WERI-Rb-1 (cell line): ENCODE measurements at regions not wholly inside any gene's neighbourhood (a gene's known extent, or its start where the extent isn't known, plus 50 kb on each side); places are given as distances from the start of the nearest gene placed in this dataset.

ENCODE experiments used
- DNase-seq: peaks from one replicate; pipeline ENCODE4 v3.0.0-alpha.2; 2020
- H3K27ac ChIP-seq: fragments of 250-450 bp; sonication (Bioruptor Pico); 2 replicates; pipeline ENCODE4 v1.5.1; 2020; ENCODE audit warnings: mild to moderate bottlenecking, moderate library complexity
- H3K27me3 ChIP-seq: fragments of 250-450 bp; sonication (Bioruptor Pico); 2 replicates; pipeline ENCODE4 v1.5.1; 2021; ENCODE audit warnings: mild to moderate bottlenecking, low read depth, moderate library complexity; ENCODE audit not compliant: insufficient read depth, severe bottlenecking
- H3K36me3 ChIP-seq: fragments of 250-450 bp; sonication (Bioruptor Pico); 2 replicates; pipeline ENCODE4 v1.5.1; 2020; ENCODE audit warnings: mild to moderate bottlenecking, moderate library complexity
- H3K4me3 ChIP-seq: 2 replicates; pipeline ENCODE4 v1.5.1; 2011; ENCODE audit warnings: low read depth, mild to moderate bottlenecking, control low read depth, low read length
- H3K9me3 ChIP-seq: fragments of 250-450 bp; sonication (Bioruptor Pico); 2 replicates; pipeline ENCODE4 v1.5.1; 2021; ENCODE audit warnings: mild to moderate bottlenecking, moderate library complexity; ENCODE audit not compliant: severe bottlenecking
- TF ChIP-seq, protein P1 (sequence below): IDR thresholded peaks from 2 replicates; pipeline ENCODE4 v1.5.1; 2011; ENCODE audit warnings: low read depth, mild to moderate bottlenecking, control low read depth, inconsistent platforms, low read length

DNA sequence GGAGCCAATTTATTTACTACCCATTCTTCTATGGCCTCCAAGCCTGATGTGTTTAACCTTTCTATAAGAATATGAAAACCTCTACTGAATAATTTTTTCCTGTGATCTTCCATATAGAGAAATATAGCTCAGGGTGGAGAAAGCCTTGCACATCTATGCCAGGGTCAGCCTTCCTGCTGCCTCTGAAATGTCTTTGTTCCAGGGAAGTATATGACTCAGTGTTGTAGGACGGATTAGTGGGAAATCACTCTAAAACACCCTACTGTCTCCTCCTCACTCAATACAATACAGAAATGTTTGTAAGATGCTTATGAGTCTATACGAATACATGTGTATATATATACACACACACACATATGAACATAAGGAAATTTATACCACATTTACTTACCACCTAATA lies 1044.9 kb downstream of the BRINP3 start:
- no peak for DNase-seq
- TF ChIP-seq, protein P1, sequence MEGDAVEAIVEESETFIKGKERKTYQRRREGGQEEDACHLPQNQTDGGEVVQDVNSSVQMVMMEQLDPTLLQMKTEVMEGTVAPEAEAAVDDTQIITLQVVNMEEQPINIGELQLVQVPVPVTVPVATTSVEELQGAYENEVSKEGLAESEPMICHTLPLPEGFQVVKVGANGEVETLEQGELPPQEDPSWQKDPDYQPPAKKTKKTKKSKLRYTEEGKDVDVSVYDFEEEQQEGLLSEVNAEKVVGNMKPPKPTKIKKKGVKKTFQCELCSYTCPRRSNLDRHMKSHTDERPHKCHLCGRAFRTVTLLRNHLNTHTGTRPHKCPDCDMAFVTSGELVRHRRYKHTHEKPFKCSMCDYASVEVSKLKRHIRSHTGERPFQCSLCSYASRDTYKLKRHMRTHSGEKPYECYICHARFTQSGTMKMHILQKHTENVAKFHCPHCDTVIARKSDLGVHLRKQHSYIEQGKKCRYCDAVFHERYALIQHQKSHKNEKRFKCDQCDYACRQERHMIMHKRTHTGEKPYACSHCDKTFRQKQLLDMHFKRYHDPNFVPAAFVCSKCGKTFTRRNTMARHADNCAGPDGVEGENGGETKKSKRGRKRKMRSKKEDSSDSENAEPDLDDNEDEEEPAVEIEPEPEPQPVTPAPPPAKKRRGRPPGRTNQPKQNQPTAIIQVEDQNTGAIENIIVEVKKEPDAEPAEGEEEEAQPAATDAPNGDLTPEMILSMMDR: no peak
- no peak overlapping the region for H3K27ac ChIP-seq
- no peak overlapping the region for H3K4me3 ChIP-seq
- H3K36me3 ChIP-seq: no peaks in the 10 kb centered on the region
- no peaks in the 10 kb centered on the region for H3K9me3 ChIP-seq
- no peaks in the 10 kb centered on the region for H3K27me3 ChIP-seq

DNA sequence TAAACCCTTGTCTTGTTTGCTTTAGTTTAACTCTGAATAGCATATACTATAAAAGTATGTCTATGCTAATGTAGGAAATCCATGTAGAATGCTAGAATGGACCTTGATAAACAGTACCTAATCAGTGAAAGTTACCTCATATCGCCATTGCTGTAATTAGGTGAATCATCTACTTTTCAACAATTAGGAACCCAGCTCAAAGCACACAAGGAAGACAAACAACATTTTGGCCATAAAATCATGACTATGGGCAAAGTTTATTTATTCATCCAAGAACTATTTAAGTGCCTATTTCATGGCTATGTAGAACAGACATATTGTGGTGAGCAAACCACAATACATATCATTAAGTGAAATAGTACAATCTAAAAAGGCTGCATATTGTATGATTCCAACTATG lies 1043.2 kb downstream of the BRINP3 start:
- Histone ChIP-seq H3K36me3 (no peaks in the 10 kb centered on the region), H3K27ac (no peak overlapping the region), H3K4me3 (no peak overlapping the region), H3K9me3 (no peaks in the 10 kb centered on the region), H3K27me3 (no peaks in the 10 kb centered on the region)
- TF ChIP-seq, protein P1: no peak
- DNase-seq: no peak

DNA sequence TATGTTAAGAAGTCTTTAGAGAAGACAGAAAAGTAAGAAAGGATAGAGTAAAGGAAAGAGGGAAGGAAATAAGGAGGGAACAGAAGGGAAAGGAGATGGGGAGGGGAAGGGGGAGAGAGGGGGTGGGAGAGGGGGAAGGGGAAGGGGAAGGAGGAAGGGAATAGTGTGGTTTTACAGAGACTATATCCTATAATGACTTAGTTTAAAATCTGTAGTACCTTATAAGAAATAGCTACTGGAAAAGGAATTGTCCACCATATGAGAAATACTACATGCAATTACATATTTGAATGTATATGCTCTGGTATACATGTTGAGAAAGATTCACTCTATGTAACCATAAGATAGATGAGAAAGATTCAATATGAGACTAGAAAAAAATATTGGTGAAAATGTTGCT lies 1042.3 kb downstream of the BRINP3 start:
- Histone ChIP-seq H3K27ac (no peak overlapping the region), H3K4me3 (no peak overlapping the region), H3K9me3 (no peaks in the 10 kb centered on the region), H3K36me3 (no peaks in the 10 kb centered on the region), H3K27me3 (no peaks in the 10 kb centered on the region)
- no peak for DNase-seq
- TF ChIP-seq, protein P1: no peak

DNA sequence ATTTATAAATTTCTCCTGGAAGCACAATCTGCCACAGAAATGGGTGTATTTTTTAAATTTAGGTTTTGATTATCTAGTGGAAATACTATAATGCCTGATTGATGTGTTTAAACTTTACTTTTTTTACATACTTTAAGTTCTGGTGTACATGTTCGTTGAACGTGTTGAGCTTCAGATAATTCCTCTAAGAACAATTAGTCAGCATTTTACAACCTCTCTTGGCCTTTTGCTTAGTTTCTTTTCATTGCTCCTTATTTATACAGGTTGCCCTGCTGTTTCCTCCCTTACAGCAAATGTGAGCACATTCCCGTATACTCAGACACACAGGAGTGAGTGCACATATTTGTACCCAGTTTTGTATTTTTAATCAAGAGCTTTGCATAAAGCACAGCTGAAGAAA lies 1038.9 kb downstream of the BRINP3 start:
- Histone ChIP-seq H3K36me3 (no peaks in the 10 kb centered on the region), H3K9me3 (no peaks in the 10 kb centered on the region), H3K27me3 (no peaks in the 10 kb centered on the region), H3K27ac (no peak overlapping the region), H3K4me3 (no peak overlapping the region)
- DNase-seq: no peak
- TF ChIP-seq, protein P1: no peak

DNA sequence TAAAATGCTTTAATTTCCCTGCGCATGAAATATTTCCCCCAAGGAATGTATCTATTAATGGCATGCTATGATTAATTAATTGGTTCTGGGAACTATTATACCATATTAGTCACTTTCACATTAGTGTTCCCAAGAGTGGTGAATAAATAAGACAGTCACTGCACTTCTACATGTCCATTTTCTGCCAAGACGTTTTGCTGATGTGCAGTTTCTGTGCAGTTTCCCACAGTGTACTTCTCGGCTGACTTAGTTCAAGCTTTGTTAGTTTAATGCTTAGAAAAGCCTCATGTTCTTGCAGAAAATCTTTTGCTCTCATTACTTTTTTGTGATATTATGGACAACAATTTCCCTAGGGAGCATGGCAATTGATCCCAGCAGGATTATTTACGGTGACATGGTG lies 1014.5 kb downstream of the BRINP3 start:
- TF ChIP-seq, protein P1: no peak
- no peak for DNase-seq
- no peak overlapping the region for H3K27ac ChIP-seq
- H3K4me3 ChIP-seq: no peak overlapping the region
- no peaks in the 10 kb centered on the region for H3K9me3 ChIP-seq
- H3K36me3 ChIP-seq: no peaks in the 10 kb centered on the region
- no peaks in the 10 kb centered on the region for H3K27me3 ChIP-seq

DNA sequence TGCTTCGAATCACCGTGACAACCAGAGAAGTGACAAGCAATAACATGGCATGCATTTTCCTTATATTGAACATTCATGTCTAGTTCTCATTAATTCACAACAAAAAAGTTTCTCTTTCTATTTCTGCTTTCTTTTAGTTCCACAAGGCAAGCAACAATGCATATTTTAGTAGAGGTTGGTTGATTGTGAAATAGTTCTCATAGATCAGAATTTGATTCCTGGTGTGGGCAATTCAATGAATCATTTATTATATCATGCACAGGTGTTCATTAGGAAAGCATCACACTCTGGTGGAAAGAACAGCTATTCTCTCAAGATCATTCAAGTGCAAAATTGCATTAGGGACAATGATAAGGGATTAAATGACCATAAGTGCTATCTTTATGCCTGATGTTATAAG lies 980.9 kb downstream of the BRINP3 start:
- DNase-seq: no peak
- TF ChIP-seq, protein P1: no peak
- Histone ChIP-seq H3K36me3 (no peaks in the 10 kb centered on the region), H3K9me3 (no peaks in the 10 kb centered on the region), H3K27ac (no peak overlapping the region), H3K4me3 (no peak overlapping the region), H3K27me3 (no peaks in the 10 kb centered on the region)
